ENCODE measurements at regions not wholly inside any gene's neighbourhood (a gene's known extent, or its start where the extent isn't known, plus 50 kb on each side); places are given as distances from the start of the nearest gene placed in this dataset.

GRCh38 chr20:52805296-52805571 lies 166.9 kb upstream of the TSHZ2 start:
- no peak for ATAC-seq (replicated peaks in 6 of 8)
- WGBS, 10 experiments, result 33 to 93% (median 73%) methylated on average over 1 to 4 of the region's 4 CpGs; no CpG with 5 or more reads in 1 of the 10 experiments
- H3K4me1 ChIP-seq (replicated peaks in 1 of 2), result peaks cover 16 to 22% of the 10 kb centered on the region in 2 donors
- no peak overlapping the region for H3K27ac ChIP-seq
- no peak overlapping the region for H3K4me3 ChIP-seq
- in situ Hi-C loops (cut with MboI; ENCODE audit: low pct_unique_long_range_greater_than_20kb in 2 of 9, low sequenced_read_pairs in 9 of 9, unreplicated experiment in 9 of 9), result no loop called here

GRCh38 chr20:52804497-52805295 lies 167.5 kb upstream of the TSHZ2 start:
- in situ Hi-C loops (cut with MboI; ENCODE audit: low pct_unique_long_range_greater_than_20kb in 2 of 9, low sequenced_read_pairs in 9 of 9, unreplicated experiment in 9 of 9), result no loop called here
- 52 to 85% (median 69%) methylated on average over 2 to 13 of the region's 13 CpGs for WGBS, 10 experiments

GRCh38 chr20:52801628-52802006 lies 170.5 kb upstream of the TSHZ2 start:
- Histone ChIP-seq H3K4me3 (no peak overlapping the region), H3K27ac (no peak overlapping the region), H3K4me1 (replicated peaks in 1 of 2) (peaks cover 16 to 22% of the 10 kb centered on the region in 2 donors)
- no peak for ATAC-seq (replicated peaks in 6 of 8)
- in situ Hi-C loops (cut with MboI; ENCODE audit: low pct_unique_long_range_greater_than_20kb in 2 of 9, low sequenced_read_pairs in 9 of 9, unreplicated experiment in 9 of 9), result no loop called here
- WGBS, 10 experiments, result 11 to 96% (median 74%) methylated on average over 2 to 6 of the region's 6 CpGs; no CpG with 5 or more reads in 2 of the 10 experiments

More at GRCh38 chr20:52804497-52805295, 167.5 kb upstream of the TSHZ2 start:
- H3K27ac ChIP-seq, result no peak overlapping the region
- no peak overlapping the region for H3K4me3 ChIP-seq
- peak in 4 of 8 experiments; percentile 27 to 61 (median 44) for ATAC-seq (replicated peaks in 6 of 8)
- H3K4me1 ChIP-seq (replicated peaks in 1 of 2), result peaks cover 16 to 22% of the 10 kb centered on the region in 2 donors

GRCh38 chr20:52800734-52801627 lies 171.2 kb upstream of the TSHZ2 start:
- peak in 1 of 8 experiments; percentile 26 for ATAC-seq (replicated peaks in 6 of 8)
- Histone ChIP-seq H3K27ac (no peak overlapping the region), H3K4me1 (replicated peaks in 1 of 2) (peaks cover 15 to 19% of the 10 kb centered on the region in 2 donors), H3K4me3 (no peak overlapping the region)
- WGBS, 10 experiments, result 7 to 89% (median 53%) methylated on average over 2 to 5 of the region's 6 CpGs; no CpG with 5 or more reads in 2 of the 10 experiments
- in situ Hi-C loops (cut with MboI; ENCODE audit: low pct_unique_long_range_greater_than_20kb in 2 of 9, low sequenced_read_pairs in 9 of 9, unreplicated experiment in 9 of 9), result no loop called here

GRCh38 chr20:52799130-52799529 lies 173.0 kb upstream of the TSHZ2 start:
- H3K4me3 ChIP-seq, result no peak overlapping the region
- ATAC-seq (replicated peaks in 6 of 8), result no peak

GRCh38 chr20:52798124-52798523 lies 174.0 kb upstream of the TSHZ2 start:
- WGBS, 10 experiments, result 20 to 100% (median 92%) methylated on average over 1 of the region's 1 CpG; no CpG with 5 or more reads in 2 of the 10 experiments
- ATAC-seq (replicated peaks in 6 of 8), result peak in 2 of 8 experiments; percentile 38 to 57
- in situ Hi-C loops (cut with MboI; ENCODE audit: low pct_unique_long_range_greater_than_20kb in 2 of 9, low sequenced_read_pairs in 9 of 9, unreplicated experiment in 9 of 9), result no loop called here

More at GRCh38 chr20:52799130-52799529, 173.0 kb upstream of the TSHZ2 start:
- Histone ChIP-seq H3K4me1 (replicated peaks in 1 of 2) (peaks cover 0 to under 1% of the 10 kb centered on the region in 2 donors), H3K27ac (no peak overlapping the region)
- 40 to 100% (median 75%) methylated on average over 1 to 2 of the region's 2 CpGs; no CpG with 5 or more reads in 4 of the 10 experiments for WGBS, 10 experiments
- in situ Hi-C loops (cut with MboI; ENCODE audit: low pct_unique_long_range_greater_than_20kb in 2 of 9, low sequenced_read_pairs in 9 of 9, unreplicated experiment in 9 of 9), result no loop called here

GRCh38 chr20:52794853-52795252 lies 177.3 kb upstream of the TSHZ2 start:
- Histone ChIP-seq H3K4me3 (no peak overlapping the region), H3K4me1 (replicated peaks in 1 of 2) (peaks cover 0 to 4% of the 10 kb centered on the region in 2 donors), H3K27ac (no peak overlapping the region)
- no peak for ATAC-seq (replicated peaks in 6 of 8)
- in situ Hi-C loops (cut with MboI; ENCODE audit: low pct_unique_long_range_greater_than_20kb in 2 of 9, low sequenced_read_pairs in 9 of 9, unreplicated experiment in 9 of 9), result no loop called here

More at GRCh38 chr20:52798124-52798523, 174.0 kb upstream of the TSHZ2 start:
- H3K4me3 ChIP-seq, result no peak overlapping the region
- H3K27ac ChIP-seq, result no peak overlapping the region
- peaks cover 0 to 4% of the 10 kb centered on the region in 2 donors for H3K4me1 ChIP-seq (replicated peaks in 1 of 2)

GRCh38 chr20:52793339-52793963 lies 178.7 kb upstream of the TSHZ2 start:
- peak in 1 of 8 experiments; percentile 38 for ATAC-seq (replicated peaks in 6 of 8)
- H3K4me3 ChIP-seq, result no peak overlapping the region
- H3K4me1 ChIP-seq (replicated peaks in 1 of 2), result peaks cover 0 to 5% of the 10 kb centered on the region in 2 donors
- H3K27ac ChIP-seq, result no peak overlapping the region
- in situ Hi-C loops (cut with MboI; ENCODE audit: low pct_unique_long_range_greater_than_20kb in 2 of 9, low sequenced_read_pairs in 9 of 9, unreplicated experiment in 9 of 9), result no loop called here
- WGBS, 10 experiments, result 72 to 100% (median 91%) methylated on average over 1 to 7 of the region's 7 CpGs

- no peak overlapping the region for H3K27ac ChIP-seq
- in situ Hi-C loops (cut with MboI; ENCODE audit: low pct_unique_long_range_greater_than_20kb in 2 of 9, low sequenced_read_pairs in 9 of 9, unreplicated experiment in 9 of 9), result no loop called here
- no peak for ATAC-seq (replicated peaks in 6 of 8)
- H3K4me1 ChIP-seq (replicated peaks in 1 of 2), result peaks cover 6 to 21% of the 10 kb centered on the region in 2 donors
- 0 to 100% (median 70%) methylated on average over 1 of the region's 1 CpG; no CpG with 5 or more reads in 6 of the 10 experiments for WGBS, 10 experiments
- H3K4me3 ChIP-seq, result no peak overlapping the region
Observed at GRCh38 chr20:52791091-52791490, 181.1 kb upstream of the TSHZ2 start.

GRCh38 chr20:52789716-52790115 lies 182.4 kb upstream of the TSHZ2 start:
- Histone ChIP-seq H3K27ac (no peak overlapping the region), H3K4me3 (no peak overlapping the region), H3K4me1 (replicated peaks in 1 of 2) (peaks cover 6 to 21% of the 10 kb centered on the region in 2 donors)
- no peak for ATAC-seq (replicated peaks in 6 of 8)
- in situ Hi-C loops (cut with MboI; ENCODE audit: low pct_unique_long_range_greater_than_20kb in 2 of 9, low sequenced_read_pairs in 9 of 9, unreplicated experiment in 9 of 9), result no loop called here
- 33 to 100% (median 78%) methylated on average over 1 to 2 of the region's 2 CpGs; no CpG with 5 or more reads in 4 of the 10 experiments for WGBS, 10 experiments

- in situ Hi-C loops (cut with MboI; ENCODE audit: low pct_unique_long_range_greater_than_20kb in 2 of 9, low sequenced_read_pairs in 9 of 9, unreplicated experiment in 9 of 9), result no loop called here
- ATAC-seq (replicated peaks in 6 of 8), result peak in 4 of 8 experiments; percentile 35 to 62 (median 52)
- Histone ChIP-seq H3K27ac (no peak overlapping the region), H3K4me3 (no peak overlapping the region), H3K4me1 (replicated peaks in 1 of 2) (peaks cover 6 to 16% of the 10 kb centered on the region in 2 donors)
- 10 to 89% (median 65%) methylated on average over 1 to 3 of the region's 3 CpGs for WGBS, 10 experiments
Observed at GRCh38 chr20:52787962-52788361, 184.2 kb upstream of the TSHZ2 start.

GRCh38 chr20:52787216-52787615 lies 184.9 kb upstream of the TSHZ2 start:
- WGBS, 10 experiments, result 0 to 80% (median 47%) methylated on average over 1 to 3 of the region's 3 CpGs; no CpG with 5 or more reads in 1 of the 10 experiments
- ATAC-seq (replicated peaks in 6 of 8), result peak in 1 of 8 experiments; percentile 19
- H3K4me3 ChIP-seq, result no peak overlapping the region
- in situ Hi-C loops (cut with MboI; ENCODE audit: low pct_unique_long_range_greater_than_20kb in 2 of 9, low sequenced_read_pairs in 9 of 9, unreplicated experiment in 9 of 9), result no loop called here
- H3K4me1 ChIP-seq (replicated peaks in 1 of 2), result peaks cover 6 to 24% of the 10 kb centered on the region in 2 donors
- H3K27ac ChIP-seq, result no peak overlapping the region

Data from motor neuron (in vitro differentiated cells).